ENCODE measurements at regions not wholly inside any gene's neighbourhood (a gene's known extent, or its start where the extent isn't known, plus 50 kb on each side); places are given as distances from the start of the nearest gene placed in this dataset.

- H3K4me1 ChIP-seq (ENCODE audit: low read length): no peaks in the 10 kb centered on the region
- H3K9me2 ChIP-seq (replicated peaks; ENCODE audit: insufficient read depth, low read length): no peaks in the 10 kb centered on the region
- H2AFZ ChIP-seq (ENCODE audit: low read length): no peak overlapping the region
- no peak overlapping the region for H3K9ac ChIP-seq (ENCODE audit: low read length)
- H3K27me3 ChIP-seq (ENCODE audit: low read length): no peaks in the 10 kb centered on the region
- no peak overlapping the region for H3K4me3 ChIP-seq (ENCODE audit: low read length)
- H3K9me3 ChIP-seq (ENCODE audit: low read length): no peaks in the 10 kb centered on the region
- H3K27ac ChIP-seq (ENCODE audit: low read length): no peak overlapping the region
- no peaks in the 10 kb centered on the region for H3K36me3 ChIP-seq (ENCODE audit: insufficient read depth, low read length)
- DNase-seq: no peak
- no peaks in the 10 kb centered on the region for H4K20me1 ChIP-seq (ENCODE audit: insufficient read depth, low read depth, low read length)
- H3K79me2 ChIP-seq (ENCODE audit: low read length): no peaks in the 10 kb centered on the region
- no peak overlapping the region for H3K4me2 ChIP-seq (ENCODE audit: low read depth, low read length, poor library complexity, severe bottlenecking)
Observed at GRCh38 chr9:89926691-89927220, 321.9 kb downstream of the GADD45G start.

GRCh38 chr9:89928106-89928505, 323.3 kb downstream of the GADD45G start:
- no peak for DNase-seq
- Histone ChIP-seq H4K20me1 (ENCODE audit: insufficient read depth, low read depth, low read length) (no peaks in the 10 kb centered on the region), H3K9me3 (ENCODE audit: low read length) (no peaks in the 10 kb centered on the region), H3K36me3 (ENCODE audit: insufficient read depth, low read length) (no peaks in the 10 kb centered on the region), H3K27me3 (ENCODE audit: low read length) (no peaks in the 10 kb centered on the region), H3K4me1 (ENCODE audit: low read length) (no peaks in the 10 kb centered on the region), H3K27ac (ENCODE audit: low read length) (no peak overlapping the region), H3K79me2 (ENCODE audit: low read length) (no peaks in the 10 kb centered on the region), H3K9me2 (replicated peaks; ENCODE audit: insufficient read depth, low read length) (no peaks in the 10 kb centered on the region), H3K4me2 (ENCODE audit: low read depth, low read length, poor library complexity, severe bottlenecking) (no peak overlapping the region), H3K9ac (ENCODE audit: low read length) (no peak overlapping the region), H3K4me3 (ENCODE audit: low read length) (no peak overlapping the region), H2AFZ (ENCODE audit: low read length) (no peak overlapping the region)

GRCh38 chr9:89928521-89929275, 323.9 kb downstream of the GADD45G start:
- H3K79me2 ChIP-seq (ENCODE audit: low read length): no peaks in the 10 kb centered on the region
- H3K4me3 ChIP-seq (ENCODE audit: low read length): no peak overlapping the region
- no peak overlapping the region for H3K27ac ChIP-seq (ENCODE audit: low read length)
- no peak overlapping the region for H3K9ac ChIP-seq (ENCODE audit: low read length)
- H3K27me3 ChIP-seq (ENCODE audit: low read length): no peaks in the 10 kb centered on the region
- H4K20me1 ChIP-seq (ENCODE audit: insufficient read depth, low read depth, low read length): no peaks in the 10 kb centered on the region
- no peaks in the 10 kb centered on the region for H3K4me1 ChIP-seq (ENCODE audit: low read length)
- H2AFZ ChIP-seq (ENCODE audit: low read length): no peak overlapping the region
- no peaks in the 10 kb centered on the region for H3K9me2 ChIP-seq (replicated peaks; ENCODE audit: insufficient read depth, low read length)
- no peak overlapping the region for H3K4me2 ChIP-seq (ENCODE audit: low read depth, low read length, poor library complexity, severe bottlenecking)
- no peaks in the 10 kb centered on the region for H3K36me3 ChIP-seq (ENCODE audit: insufficient read depth, low read length)
- no peak for DNase-seq
- H3K9me3 ChIP-seq (ENCODE audit: low read length): no peaks in the 10 kb centered on the region

- H3K4me2 ChIP-seq (ENCODE audit: low read depth, low read length, poor library complexity, severe bottlenecking): no peak overlapping the region
- H3K9me2 ChIP-seq (replicated peaks; ENCODE audit: insufficient read depth, low read length): no peaks in the 10 kb centered on the region
- no peak overlapping the region for H2AFZ ChIP-seq (ENCODE audit: low read length)
- no peak overlapping the region for H3K27ac ChIP-seq (ENCODE audit: low read length)
- no peaks in the 10 kb centered on the region for H3K27me3 ChIP-seq (ENCODE audit: low read length)
- H3K9ac ChIP-seq (ENCODE audit: low read length): no peak overlapping the region
- no peaks in the 10 kb centered on the region for H3K9me3 ChIP-seq (ENCODE audit: low read length)
- no peaks in the 10 kb centered on the region for H3K4me1 ChIP-seq (ENCODE audit: low read length)
- H3K4me3 ChIP-seq (ENCODE audit: low read length): no peak overlapping the region
- no peak for DNase-seq
- H3K36me3 ChIP-seq (ENCODE audit: insufficient read depth, low read length): no peaks in the 10 kb centered on the region
- H3K79me2 ChIP-seq (ENCODE audit: low read length): no peaks in the 10 kb centered on the region
- H4K20me1 ChIP-seq (ENCODE audit: insufficient read depth, low read depth, low read length): no peaks in the 10 kb centered on the region
Observed at GRCh38 chr9:89929315-89929672, 324.5 kb downstream of the GADD45G start.

- H3K9ac ChIP-seq (ENCODE audit: low read length): no peak overlapping the region
- no peak for DNase-seq
- H3K4me1 ChIP-seq (ENCODE audit: low read length): no peaks in the 10 kb centered on the region
- no peak overlapping the region for H3K4me2 ChIP-seq (ENCODE audit: low read depth, low read length, poor library complexity, severe bottlenecking)
- no peaks in the 10 kb centered on the region for H3K9me2 ChIP-seq (replicated peaks; ENCODE audit: insufficient read depth, low read length)
- H4K20me1 ChIP-seq (ENCODE audit: insufficient read depth, low read depth, low read length): no peaks in the 10 kb centered on the region
- H3K36me3 ChIP-seq (ENCODE audit: insufficient read depth, low read length): no peaks in the 10 kb centered on the region
- no peaks in the 10 kb centered on the region for H3K9me3 ChIP-seq (ENCODE audit: low read length)
- H3K79me2 ChIP-seq (ENCODE audit: low read length): no peaks in the 10 kb centered on the region
- H3K27me3 ChIP-seq (ENCODE audit: low read length): no peaks in the 10 kb centered on the region
- no peak overlapping the region for H2AFZ ChIP-seq (ENCODE audit: low read length)
- no peak overlapping the region for H3K27ac ChIP-seq (ENCODE audit: low read length)
- H3K4me3 ChIP-seq (ENCODE audit: low read length): no peak overlapping the region
Observed at GRCh38 chr9:89929673-89930480, 325.1 kb downstream of the GADD45G start.

GRCh38 chr9:89933578-89933977, 328.8 kb downstream of the GADD45G start:
- H3K79me2 ChIP-seq (ENCODE audit: low read length): no peaks in the 10 kb centered on the region
- no peaks in the 10 kb centered on the region for H3K36me3 ChIP-seq (ENCODE audit: insufficient read depth, low read length)
- H3K4me2 ChIP-seq (ENCODE audit: low read depth, low read length, poor library complexity, severe bottlenecking): no peak overlapping the region
- H2AFZ ChIP-seq (ENCODE audit: low read length): no peak overlapping the region
- no peaks in the 10 kb centered on the region for H3K4me1 ChIP-seq (ENCODE audit: low read length)
- H3K9me3 ChIP-seq (ENCODE audit: low read length): no peaks in the 10 kb centered on the region
- no peak overlapping the region for H3K27ac ChIP-seq (ENCODE audit: low read length)
- no peak overlapping the region for H3K9ac ChIP-seq (ENCODE audit: low read length)
- no peaks in the 10 kb centered on the region for H3K27me3 ChIP-seq (ENCODE audit: low read length)
- DNase-seq: no peak
- no peaks in the 10 kb centered on the region for H3K9me2 ChIP-seq (replicated peaks; ENCODE audit: insufficient read depth, low read length)
- no peaks in the 10 kb centered on the region for H4K20me1 ChIP-seq (ENCODE audit: insufficient read depth, low read depth, low read length)
- no peak overlapping the region for H3K4me3 ChIP-seq (ENCODE audit: low read length)

GRCh38 chr9:89935115-89935514, 330.3 kb downstream of the GADD45G start:
- Histone ChIP-seq H3K9me2 (replicated peaks; ENCODE audit: insufficient read depth, low read length) (no peaks in the 10 kb centered on the region), H2AFZ (ENCODE audit: low read length) (no peak overlapping the region), H3K79me2 (ENCODE audit: low read length) (no peaks in the 10 kb centered on the region), H3K27ac (ENCODE audit: low read length) (no peak overlapping the region), H3K4me3 (ENCODE audit: low read length) (no peak overlapping the region), H3K9ac (ENCODE audit: low read length) (no peak overlapping the region), H3K4me1 (ENCODE audit: low read length) (no peaks in the 10 kb centered on the region), H3K4me2 (ENCODE audit: low read depth, low read length, poor library complexity, severe bottlenecking) (no peak overlapping the region), H3K9me3 (ENCODE audit: low read length) (no peaks in the 10 kb centered on the region), H3K36me3 (ENCODE audit: insufficient read depth, low read length) (no peaks in the 10 kb centered on the region), H3K27me3 (ENCODE audit: low read length) (no peaks in the 10 kb centered on the region), H4K20me1 (ENCODE audit: insufficient read depth, low read depth, low read length) (no peaks in the 10 kb centered on the region)
- no peak for DNase-seq

GRCh38 chr9:89935801-89936200, 331.0 kb downstream of the GADD45G start:
- Histone ChIP-seq H3K9me3 (ENCODE audit: low read length) (no peaks in the 10 kb centered on the region), H3K4me1 (ENCODE audit: low read length) (no peaks in the 10 kb centered on the region), H4K20me1 (ENCODE audit: insufficient read depth, low read depth, low read length) (no peaks in the 10 kb centered on the region), H3K79me2 (ENCODE audit: low read length) (no peaks in the 10 kb centered on the region), H3K4me2 (ENCODE audit: low read depth, low read length, poor library complexity, severe bottlenecking) (no peak overlapping the region), H3K4me3 (ENCODE audit: low read length) (no peak overlapping the region), H2AFZ (ENCODE audit: low read length) (no peak overlapping the region), H3K36me3 (ENCODE audit: insufficient read depth, low read length) (no peaks in the 10 kb centered on the region), H3K9ac (ENCODE audit: low read length) (no peak overlapping the region), H3K9me2 (replicated peaks; ENCODE audit: insufficient read depth, low read length) (no peaks in the 10 kb centered on the region), H3K27me3 (ENCODE audit: low read length) (no peaks in the 10 kb centered on the region), H3K27ac (ENCODE audit: low read length) (no peak overlapping the region)
- no peak for DNase-seq

All from Karpas-422 (cell line).